ENCODE measurements at regions not wholly inside any gene's neighbourhood (a gene's known extent, or its start where the extent isn't known, plus 50 kb on each side); places are given as distances from the start of the nearest gene placed in this dataset.

DNA sequence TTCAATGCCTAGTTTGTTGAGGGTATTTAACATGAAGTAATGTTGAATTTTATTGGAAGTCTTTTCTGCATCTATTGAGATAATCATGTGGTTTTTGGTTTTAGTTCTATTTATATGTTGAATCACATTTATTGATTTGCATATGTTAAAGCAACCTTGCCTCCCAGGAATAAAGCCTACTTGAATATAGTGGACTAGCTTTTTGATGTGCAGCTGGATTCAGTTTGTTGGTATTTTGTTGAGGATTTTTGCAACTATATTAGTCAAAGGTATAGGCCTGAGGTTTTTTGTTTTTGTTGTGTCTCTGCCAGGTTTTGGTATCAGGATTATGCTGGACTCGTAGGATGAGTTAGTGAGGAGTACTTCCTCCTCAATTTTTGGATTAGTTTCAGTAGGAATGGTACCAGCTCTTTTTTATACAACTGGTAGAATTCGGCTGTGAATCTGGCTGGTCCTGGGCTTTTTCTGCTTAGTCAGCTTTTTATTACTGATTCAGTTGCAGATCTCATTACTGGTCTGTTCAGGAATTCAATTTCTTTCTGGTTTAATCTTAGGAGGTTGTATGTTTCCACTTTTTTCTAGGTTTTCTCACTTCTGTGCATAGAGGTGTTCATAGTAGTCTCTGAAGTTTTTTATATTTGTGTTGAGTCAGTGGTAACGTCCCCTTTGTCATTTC is 209.8 kb upstream of the RBMS3 start:
- DNase-seq: no peak

- no peak for DNase-seq
These were observed 208.3 kb upstream of the RBMS3 start for GRCh38 chr3:29072611-29073010.

GRCh38 chr3:29077356-29077755 is 203.5 kb upstream of the RBMS3 start:
- no peak for DNase-seq

GRCh38 chr3:29079358-29079757 is 201.5 kb upstream of the RBMS3 start:
- no peak for DNase-seq

DNA sequence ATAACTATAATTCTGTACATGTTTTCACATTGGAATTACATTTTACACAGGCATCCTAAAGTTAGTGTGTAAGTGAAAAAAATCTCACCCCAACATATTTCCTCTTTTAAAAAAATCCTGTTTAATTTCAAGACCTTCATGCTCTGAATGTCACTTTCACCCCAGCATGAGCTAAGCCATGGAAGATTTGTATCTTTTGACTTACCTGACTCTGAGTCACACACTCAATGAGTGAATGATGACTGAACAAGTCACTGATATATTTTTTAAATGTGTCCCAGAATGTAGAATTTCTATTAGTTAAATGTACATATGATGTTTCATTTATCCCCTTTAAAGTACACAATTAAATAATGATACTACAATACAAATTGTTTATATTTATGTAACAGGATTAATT is 199.9 kb upstream of the RBMS3 start:
- DNase-seq: no peak

- no peak for DNase-seq
These were observed 197.8 kb upstream of the RBMS3 start for GRCh38 chr3:29083081-29083480.

DNA sequence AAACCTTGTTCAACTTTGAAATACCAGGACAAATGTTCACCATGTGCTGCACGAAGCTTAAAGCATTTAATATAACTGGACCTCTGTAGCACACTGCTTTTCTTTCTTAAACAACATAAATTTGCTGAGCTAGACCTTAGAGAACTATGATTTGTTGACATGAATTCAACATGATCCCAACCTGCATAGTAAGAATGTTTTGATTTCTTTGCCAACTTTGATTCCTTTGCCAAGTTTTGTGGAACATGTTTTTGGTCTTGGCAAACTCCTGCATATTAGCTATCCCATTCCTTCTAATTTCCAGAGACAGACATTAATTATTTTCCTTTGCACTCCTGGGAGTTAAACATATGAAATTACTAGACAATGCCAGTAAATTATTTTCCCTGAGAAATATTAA is 197.2 kb upstream of the RBMS3 start:
- no peak for DNase-seq

GRCh38 chr3:29088579-29088978 is 192.3 kb upstream of the RBMS3 start:
- DNase-seq: no peak

DNA sequence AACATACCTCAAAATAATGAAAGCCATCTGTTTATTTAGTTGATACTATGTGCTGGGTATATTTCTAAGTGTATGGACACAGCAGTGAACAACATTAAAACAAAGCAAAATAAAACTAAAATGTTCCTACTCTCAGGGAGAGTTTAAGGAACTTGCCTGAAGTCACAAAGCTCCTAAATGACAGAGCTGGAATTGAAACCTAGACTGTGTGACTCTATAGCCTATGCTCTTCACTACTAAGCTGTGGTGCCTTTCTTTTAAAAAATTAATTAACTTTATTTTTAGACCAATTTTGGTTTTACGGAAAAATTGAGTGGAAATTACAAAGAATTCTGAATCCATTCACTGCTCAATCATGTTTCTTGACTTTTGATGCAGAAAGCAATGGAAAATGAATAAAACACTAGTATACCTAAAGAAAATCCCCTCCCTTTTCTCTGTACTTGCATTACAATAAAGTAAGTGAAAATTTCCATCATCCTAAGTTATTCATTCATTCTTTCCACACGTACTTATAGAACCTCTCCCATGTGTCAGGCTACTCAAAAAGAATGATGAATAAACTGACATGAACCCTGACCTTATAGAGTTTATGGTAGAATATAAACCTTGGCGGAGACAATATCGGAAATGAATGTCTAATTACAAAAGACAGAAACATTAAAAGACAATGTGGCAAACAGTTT is 189.8 kb upstream of the RBMS3 start:
- DNase-seq: no peak

DNA sequence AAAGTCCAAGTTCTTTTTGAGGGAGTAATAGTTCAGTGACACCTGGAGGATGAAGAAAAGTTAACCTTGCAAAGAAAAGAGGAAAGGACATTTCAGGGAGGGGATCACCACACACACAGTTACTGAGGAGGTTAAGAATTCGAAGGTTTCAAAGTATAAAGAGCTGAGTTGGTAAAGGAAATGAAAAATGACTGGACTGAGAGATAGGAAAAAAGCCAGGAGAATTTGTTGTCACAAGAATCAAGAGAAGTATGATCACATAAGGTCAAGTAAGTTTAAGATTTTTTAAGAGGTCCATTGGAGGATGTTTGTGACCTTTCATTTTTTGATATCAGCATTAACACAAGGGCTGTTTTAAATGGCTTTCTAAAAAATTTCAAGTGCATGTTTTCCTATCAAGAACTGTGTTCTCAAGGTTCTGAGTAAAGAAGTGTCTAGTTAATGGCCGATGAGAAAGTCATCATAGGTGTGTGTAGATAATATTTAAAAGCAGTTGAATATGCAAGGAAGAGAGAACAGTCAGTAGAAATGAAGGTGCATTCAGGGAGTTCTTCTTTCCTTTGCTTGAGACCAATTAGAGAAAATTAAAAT is 189.2 kb upstream of the RBMS3 start:
- no peak for DNase-seq

GRCh38 chr3:29092348-29092747 is 188.5 kb upstream of the RBMS3 start:
- no peak for DNase-seq

GRCh38 chr3:29099296-29099695 is 181.6 kb upstream of the RBMS3 start:
- no peak for DNase-seq

GRCh38 chr3:29099775-29100174 is 181.1 kb upstream of the RBMS3 start:
- DNase-seq: no peak

DNA sequence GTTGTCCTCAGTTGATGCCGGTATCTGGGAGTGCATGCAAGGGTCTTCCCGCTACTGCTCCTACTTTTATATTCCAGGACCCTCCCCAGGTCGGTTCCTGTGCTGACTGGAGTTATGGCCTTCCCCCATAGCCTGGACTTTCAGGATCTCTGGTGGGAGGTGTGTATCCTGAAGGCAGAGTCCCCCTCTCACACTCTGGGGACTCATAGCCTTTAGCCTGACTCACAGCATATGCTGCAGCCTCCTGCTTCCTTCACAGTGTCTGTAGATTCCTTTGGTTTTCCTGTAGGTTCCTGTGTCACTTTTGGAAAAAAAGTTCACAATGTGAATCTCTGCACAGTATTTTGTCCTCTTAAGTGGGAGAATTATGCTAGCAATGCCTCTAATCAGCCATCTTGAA is 180.6 kb upstream of the RBMS3 start:
- no peak for DNase-seq

DNA sequence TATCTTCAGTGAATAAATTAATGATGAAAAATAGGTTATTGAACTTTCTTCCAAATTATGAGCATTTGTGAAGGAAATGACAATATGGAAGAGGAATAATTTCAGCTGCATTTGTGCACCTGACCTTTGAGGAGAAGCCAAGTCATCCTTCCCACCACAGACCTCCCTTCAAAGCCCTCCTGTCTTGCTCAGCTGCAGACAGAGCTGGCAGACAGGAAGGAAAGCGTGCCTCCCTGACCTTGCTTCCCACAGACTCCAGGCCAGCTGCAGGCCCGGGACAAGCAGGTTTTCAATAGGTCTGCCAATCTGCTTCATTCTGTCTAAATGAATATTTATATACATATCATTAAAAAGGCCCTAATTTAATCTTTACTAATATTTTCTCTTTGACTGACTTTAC is 152.9 kb upstream of the RBMS3 start:
- no peak for DNase-seq

GRCh38 chr3:29137601-29138000 is 143.3 kb upstream of the RBMS3 start:
- no peak for DNase-seq

DNA sequence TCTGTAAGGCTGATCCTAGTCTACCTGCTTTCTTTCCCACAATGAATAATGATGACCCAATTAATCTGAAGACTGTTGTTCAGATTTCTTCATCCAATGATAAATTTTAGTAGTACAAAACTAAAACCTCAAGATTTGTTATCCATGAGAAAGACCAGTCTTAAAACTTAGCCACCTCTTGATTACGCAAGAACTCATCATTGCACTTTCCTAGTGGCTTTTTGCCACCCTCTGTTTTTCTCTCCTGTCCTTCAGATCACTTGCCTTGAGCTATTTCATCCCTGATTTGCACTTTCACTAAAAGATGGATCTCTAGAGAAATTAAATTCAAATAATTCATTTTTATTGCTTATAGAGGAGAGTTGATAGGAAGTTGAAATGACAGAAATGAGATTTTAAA is 142.7 kb upstream of the RBMS3 start:
- no peak for DNase-seq

- DNase-seq: no peak
These were observed 140.2 kb upstream of the RBMS3 start for GRCh38 chr3:29140666-29141065.

DNA sequence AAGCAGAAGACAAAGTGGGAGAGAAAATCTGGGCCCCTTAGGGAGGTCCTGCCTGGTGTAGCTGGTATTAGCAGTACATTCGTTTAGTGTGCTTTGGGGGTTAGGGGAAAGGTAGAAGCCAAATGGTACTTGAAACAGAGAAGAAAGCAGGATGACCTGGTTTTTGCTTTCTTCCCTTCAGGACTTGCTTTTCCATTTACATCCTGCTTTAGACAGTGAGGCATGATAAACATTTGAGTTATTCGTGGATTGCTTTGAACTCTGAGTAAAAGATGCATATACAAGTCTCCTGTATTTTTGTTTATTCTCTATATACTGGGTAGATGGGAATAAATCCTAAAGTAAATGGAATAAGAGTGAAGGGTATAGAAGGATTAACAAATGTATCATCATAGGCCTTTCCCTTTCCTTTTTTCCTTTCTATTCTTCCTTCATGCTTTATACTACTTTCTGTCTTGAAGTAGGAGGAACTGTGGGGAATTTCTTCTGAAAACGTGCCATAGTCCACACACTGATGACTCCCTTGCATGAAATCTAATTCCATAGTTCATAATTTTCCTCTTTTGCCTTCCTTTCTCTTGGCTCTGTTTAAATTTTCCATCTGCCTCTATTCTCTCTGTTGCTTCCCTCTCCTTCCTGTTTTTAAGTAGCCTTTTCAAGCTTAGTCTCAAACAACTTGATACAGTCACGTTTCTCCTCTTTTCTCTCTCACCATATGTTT is 139.5 kb upstream of the RBMS3 start:
- no peak for DNase-seq

- no peak for DNase-seq
These were observed 139.0 kb upstream of the RBMS3 start for GRCh38 chr3:29141918-29142275.

GRCh38 chr3:29143151-29143550 is 137.7 kb upstream of the RBMS3 start:
- no peak for DNase-seq

GRCh38 chr3:29144361-29144760 is 136.5 kb upstream of the RBMS3 start:
- DNase-seq: no peak

GRCh38 chr3:29144807-29145206 is 136.1 kb upstream of the RBMS3 start:
- no peak for DNase-seq

- no peak for DNase-seq
These were observed 135.5 kb upstream of the RBMS3 start for GRCh38 chr3:29145360-29145759.
